ENCODE measurements at regions not wholly inside any gene's neighbourhood (a gene's known extent, or its start where the extent isn't known, plus 50 kb on each side); places are given as distances from the start of the nearest gene placed in this dataset.
"Not testable (repeated sequence)": the region's sequence is repeated elsewhere in the genome, so short reads cannot be mapped to it uniquely, and the experiment has no call there.

- ATAC-seq (peak; percentile 20), DNase-seq (no peak)
- TF ChIP-seq CTCF (IDR thresholded peaks at IDR 0.05), result no peak
- Histone ChIP-seq H3K4me1 (peaks cover 2% of the 10 kb centered on the region), H3K36me3 (no peaks in the 10 kb centered on the region), H3K27me3 (no peaks in the 10 kb centered on the region), H3K4me3 (no peak overlapping the region), H3K27ac (no peak overlapping the region), H3K9me3 (no peaks in the 10 kb centered on the region)
- intact Hi-C loops (cut with DNase I), result no loop called here
Observed at GRCh38 chr22:27252282-27253049, 549.1 kb downstream of the MN1 start.

- Histone ChIP-seq H3K4me3 (no peak overlapping the region), H3K4me1 (no peaks in the 10 kb centered on the region), H3K9me3 (no peaks in the 10 kb centered on the region), H3K36me3 (no peaks in the 10 kb centered on the region), H3K27me3 (no peaks in the 10 kb centered on the region), H3K27ac (no peak overlapping the region)
- intact Hi-C loops (cut with DNase I), result no loop called here
- no peak for TF ChIP-seq CTCF (IDR thresholded peaks at IDR 0.05)
- DNase-seq (no peak), ATAC-seq (no peak)
Observed at GRCh38 chr22:27253108-27253902, 548.3 kb downstream of the MN1 start.

GRCh38 chr22:27254063-27254462 lies 547.5 kb downstream of the MN1 start:
- ATAC-seq; H3K36me3 ChIP-seq; H3K4me3 ChIP-seq; H3K27me3 ChIP-seq; H3K9me3 ChIP-seq; intact Hi-C loops (cut with DNase I); DNase-seq; H3K4me1 ChIP-seq; H3K27ac ChIP-seq: not testable (repeated sequence)

- no peak overlapping the region for H3K4me3 ChIP-seq
- H3K9me3 ChIP-seq, result no peaks in the 10 kb centered on the region
- ATAC-seq, result no peak
- no peak for TF ChIP-seq CTCF (IDR thresholded peaks at IDR 0.05)
- H3K27ac ChIP-seq, result no peak overlapping the region
- no peaks in the 10 kb centered on the region for H3K4me1 ChIP-seq
- intact Hi-C loops (cut with DNase I), result no loop called here
- H3K36me3 ChIP-seq, result no peaks in the 10 kb centered on the region
- DNase-seq, result no peak
- H3K27me3 ChIP-seq, result no peaks in the 10 kb centered on the region
Observed at GRCh38 chr22:27255580-27255979, 546.0 kb downstream of the MN1 start.

- no peaks in the 10 kb centered on the region for H3K36me3 ChIP-seq
- H3K4me3 ChIP-seq, result no peak overlapping the region
- ATAC-seq (no peak), DNase-seq (no peak)
- intact Hi-C loops (cut with DNase I), result no loop called here
- TF ChIP-seq CTCF (IDR thresholded peaks at IDR 0.05), result no peak
- no peak overlapping the region for H3K27ac ChIP-seq
- H3K4me1 ChIP-seq, result no peaks in the 10 kb centered on the region
- no peaks in the 10 kb centered on the region for H3K27me3 ChIP-seq
- no peaks in the 10 kb centered on the region for H3K9me3 ChIP-seq
Observed at GRCh38 chr22:27257987-27258386, 543.6 kb downstream of the MN1 start.

- Histone ChIP-seq H3K27me3 (no peaks in the 10 kb centered on the region), H3K4me1 (no peaks in the 10 kb centered on the region), H3K36me3 (no peaks in the 10 kb centered on the region), H3K4me3 (no peak overlapping the region), H3K27ac (no peak overlapping the region), H3K9me3 (no peaks in the 10 kb centered on the region)
- DNase-seq (no peak), ATAC-seq (no peak)
- TF ChIP-seq CTCF (IDR thresholded peaks at IDR 0.05), result no peak
- intact Hi-C loops (cut with DNase I), result no loop called here
Observed at GRCh38 chr22:27258616-27259172, 542.9 kb downstream of the MN1 start.
